ENCODE measurements at regions not wholly inside any gene's neighbourhood (a gene's known extent, or its start where the extent isn't known, plus 50 kb on each side); places are given as distances from the start of the nearest gene placed in this dataset.

DNA sequence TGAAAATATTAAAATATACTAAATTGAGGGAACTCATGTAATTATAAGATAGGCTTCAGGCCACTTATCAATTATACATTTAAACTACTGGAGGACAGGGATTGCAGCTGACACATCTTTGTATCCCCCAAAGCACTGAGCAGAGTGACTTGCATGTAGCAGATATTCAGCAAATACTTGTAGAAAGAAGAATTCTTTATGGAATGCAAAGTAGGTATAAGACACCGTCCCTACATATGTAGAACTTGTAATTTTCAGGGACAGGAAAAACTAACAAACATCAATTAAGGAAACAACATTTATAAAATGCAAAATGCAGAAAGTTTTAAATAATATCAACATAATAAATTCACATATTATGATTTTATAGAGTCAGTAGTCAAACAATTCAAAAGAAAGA lies 719.2 kb downstream of the OLFM4 start:
- no peak for DNase-seq

DNA sequence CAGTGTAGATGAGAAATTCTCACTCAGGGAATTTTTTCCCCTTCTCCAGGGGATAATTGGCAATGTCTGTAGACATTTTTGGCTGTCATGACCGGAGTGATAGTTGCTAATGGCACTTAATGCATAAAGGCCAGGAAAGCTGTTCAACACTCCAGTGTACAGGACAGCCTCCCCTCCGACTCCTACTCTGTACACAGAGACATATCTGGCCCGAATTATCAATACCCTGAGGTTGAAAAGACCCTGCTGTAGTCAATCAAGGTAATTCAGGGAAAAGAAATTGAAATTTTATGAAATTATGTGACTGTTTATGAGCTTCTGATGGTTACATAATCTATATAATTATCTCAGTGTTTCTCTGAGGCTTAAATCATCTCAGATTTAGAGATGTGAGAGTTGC lies 720.7 kb downstream of the OLFM4 start:
- no peak for DNase-seq

DNA sequence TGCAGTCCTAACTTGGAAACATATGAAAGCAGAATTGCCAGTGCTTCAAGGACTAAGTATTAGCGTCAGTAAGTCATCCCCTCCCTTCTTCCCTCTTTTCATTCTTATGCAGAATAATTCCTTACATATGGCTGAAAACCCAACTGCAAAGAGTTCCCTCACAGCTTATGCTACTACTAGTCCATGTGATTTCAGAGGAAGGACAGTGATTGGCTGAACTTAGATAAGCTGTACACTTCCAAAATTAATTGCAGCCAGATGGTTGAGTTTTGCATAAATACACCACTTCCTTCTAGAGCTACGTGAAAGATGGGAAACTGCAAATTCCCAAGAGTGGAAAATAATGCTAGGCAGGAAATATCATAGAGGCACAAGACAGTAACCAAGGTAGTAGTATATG lies 730.4 kb downstream of the OLFM4 start:
- DNase-seq = no peak

DNA sequence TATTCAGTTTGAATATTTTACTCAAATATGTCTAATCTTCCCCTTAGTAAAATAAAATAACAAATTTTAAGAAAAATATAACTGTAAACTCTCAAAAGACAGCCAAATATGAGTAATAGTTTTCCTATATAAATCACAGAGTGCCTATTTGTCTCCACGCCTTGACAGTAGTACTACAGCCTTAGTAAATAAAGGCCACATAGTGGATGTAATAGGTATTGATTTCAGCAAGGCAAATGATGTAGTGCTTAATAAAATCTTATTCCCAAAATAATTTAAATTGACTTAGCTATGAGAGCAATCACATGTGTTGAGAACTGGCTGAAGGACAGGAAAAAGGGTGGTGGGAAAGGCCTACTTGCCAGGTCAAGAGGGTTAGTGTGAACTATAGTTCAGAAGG lies 747.2 kb downstream of the OLFM4 start:
- DNase-seq = no peak

DNA sequence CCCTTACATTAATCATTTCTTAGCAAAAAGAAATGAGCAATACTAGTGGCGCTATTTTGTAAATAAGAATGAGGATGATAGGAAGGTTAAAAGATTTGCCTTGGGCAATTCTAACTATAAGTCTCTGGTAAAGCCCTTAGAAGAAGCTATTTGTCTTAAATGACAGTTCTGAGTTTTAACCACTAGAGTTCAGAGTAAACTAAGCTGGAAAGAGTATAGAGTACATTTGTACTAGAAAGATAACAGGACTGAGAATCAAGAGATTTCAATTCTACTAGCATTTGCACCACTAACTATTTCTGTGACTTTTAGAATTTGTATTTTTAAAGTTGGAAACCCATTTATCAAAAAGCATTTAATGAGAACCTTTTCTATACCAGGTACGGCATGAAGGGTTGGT lies 750.3 kb downstream of the OLFM4 start:
- no peak for DNase-seq

DNA sequence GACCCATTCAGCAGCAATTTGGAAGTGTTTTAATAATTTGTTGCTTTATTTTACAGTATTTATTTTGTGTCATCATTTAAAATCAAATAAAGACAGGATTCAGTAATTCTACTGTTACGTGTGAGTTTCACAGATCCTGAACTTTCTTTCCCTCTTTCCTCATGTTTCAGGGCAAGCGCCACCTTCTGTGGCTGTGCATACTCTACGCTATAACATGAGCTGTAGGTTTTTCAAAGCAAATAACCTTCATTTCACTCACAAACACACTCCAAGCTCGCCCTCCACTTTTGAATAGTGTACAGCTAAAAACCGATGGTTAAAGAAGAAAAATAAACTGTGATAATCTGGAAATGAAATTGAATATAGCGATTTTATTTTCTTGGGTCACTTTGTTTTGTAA lies 753.3 kb downstream of the OLFM4 start:
- no peak for DNase-seq

DNA sequence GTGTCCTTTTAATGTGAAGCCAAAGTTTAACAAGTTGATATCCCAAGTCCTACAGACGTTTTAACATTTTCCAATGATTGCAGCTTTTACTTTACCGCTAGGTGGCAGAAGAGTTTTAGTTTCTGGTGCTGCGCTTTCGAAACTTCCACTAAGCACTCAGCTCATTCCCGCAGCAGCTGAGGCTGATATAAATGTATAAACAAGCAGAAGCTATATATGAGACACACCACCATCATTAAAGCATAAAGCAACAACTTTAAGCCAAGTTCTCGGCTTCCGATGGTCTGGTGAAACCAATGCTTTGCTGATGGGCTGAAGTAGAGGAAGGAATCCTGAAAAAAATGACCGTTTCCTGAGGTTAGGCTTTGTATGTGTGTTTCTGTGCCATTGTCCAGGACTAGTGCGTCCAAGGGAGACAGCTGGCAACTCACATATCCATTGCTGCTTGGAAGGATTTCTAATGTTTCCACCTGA lies 753.9 kb downstream of the OLFM4 start:
- peak in 1 of 2 donors; percentile 3 for DNase-seq

DNA sequence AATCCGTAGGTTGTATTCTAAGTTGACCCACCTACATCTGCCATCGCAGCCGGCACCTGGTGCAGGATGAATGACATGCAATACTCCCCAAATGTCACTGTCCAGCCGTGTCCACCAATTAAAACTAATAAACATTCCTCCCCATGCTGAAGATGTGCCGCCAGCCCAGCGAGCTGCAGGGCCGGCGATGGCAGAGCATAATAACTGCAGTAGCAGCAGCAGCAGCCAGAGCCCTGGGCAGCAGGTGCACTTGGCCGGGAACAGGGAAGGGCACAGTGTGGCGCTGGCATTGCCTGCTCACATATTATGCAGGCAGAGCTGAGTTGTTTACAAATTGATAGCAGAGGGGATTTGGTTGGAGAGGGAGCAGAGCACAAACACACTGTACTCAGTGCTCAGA lies 754.9 kb downstream of the OLFM4 start:
- no peak for DNase-seq

DNA sequence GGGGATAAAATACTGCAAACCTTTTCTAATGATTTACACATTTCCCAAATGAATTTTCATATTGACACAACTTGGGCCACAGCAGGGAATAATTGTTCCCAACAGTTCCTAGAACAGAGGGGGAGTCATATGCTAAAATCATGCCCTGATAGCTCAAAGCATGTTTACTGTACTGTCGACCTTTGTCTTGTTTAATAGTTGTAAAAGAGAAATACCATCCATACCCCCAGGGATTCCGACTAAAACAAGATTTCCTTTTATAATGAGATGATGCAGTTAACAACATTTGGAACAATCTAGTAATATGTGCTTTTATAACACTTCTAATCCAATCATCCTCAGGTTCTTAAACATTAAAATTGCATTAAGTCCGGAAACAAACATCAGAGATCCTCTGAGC lies 759.7 kb downstream of the OLFM4 start:
- DNase-seq = no peak

DNA sequence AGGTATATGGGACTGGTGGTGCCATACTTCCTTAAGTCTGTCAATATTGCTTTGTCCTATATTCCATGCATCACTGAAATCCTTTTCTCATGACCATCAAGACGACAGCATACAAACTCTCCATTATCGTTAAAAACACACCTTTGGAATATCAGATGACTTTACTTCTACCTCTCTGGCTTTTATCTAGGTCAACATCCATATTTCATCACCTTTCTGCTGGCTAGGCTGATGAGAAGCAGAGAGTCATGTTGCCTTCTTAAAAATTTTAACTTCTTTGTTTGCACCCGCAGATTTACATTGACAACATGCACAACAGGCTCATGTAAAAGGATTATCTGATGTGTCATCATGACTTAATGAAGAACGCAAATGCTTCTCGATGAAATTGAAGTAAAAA lies 771.4 kb downstream of the OLFM4 start:
- no peak for DNase-seq

DNA sequence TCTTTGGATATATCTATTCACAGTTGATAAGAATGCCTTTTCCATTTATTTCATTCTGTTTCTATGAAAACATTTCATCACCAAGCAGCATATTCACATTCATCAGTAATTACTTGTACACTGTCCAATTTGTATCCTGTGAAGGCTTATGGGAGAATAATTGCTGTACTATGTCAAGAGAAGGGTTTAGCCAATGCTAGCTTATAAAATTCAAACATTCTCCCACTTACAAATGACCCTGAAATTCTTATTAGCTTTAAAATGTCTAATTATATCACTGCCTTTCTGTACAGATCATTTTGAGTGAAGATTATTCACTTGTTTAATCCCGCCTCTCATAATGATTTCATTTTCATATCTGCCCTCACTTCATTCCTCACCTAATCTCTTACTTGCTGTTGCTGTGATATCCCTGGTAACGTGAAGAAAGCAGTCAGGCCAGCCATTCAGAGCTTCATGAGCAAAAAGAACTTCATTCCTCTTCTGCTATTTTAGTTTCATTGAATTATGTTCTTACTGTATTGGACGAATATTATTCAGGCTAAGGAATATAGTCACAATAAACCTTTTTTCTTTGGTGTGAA lies 778.7 kb downstream of the OLFM4 start:
- no peak for DNase-seq

DNA sequence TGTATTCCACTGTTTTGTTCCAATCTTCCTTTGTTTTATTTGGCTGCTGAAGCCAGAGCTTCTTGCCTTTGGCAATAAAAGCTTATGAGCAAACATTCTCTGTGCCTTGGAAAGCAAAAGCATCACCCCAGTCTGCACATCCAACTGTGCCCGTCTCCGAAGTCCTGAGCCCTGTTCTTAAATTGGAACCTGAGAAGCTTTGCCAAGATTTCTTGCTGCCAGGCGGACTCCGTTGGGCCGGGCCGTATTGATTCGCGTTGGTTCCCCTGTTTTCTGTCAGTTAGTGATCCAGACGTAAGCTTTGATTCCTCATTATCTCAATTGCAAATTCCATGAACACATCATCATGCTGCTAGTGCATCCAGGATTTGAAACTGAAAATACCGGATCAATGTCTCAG lies 793.0 kb downstream of the OLFM4 start:
- no peak for DNase-seq

DNA sequence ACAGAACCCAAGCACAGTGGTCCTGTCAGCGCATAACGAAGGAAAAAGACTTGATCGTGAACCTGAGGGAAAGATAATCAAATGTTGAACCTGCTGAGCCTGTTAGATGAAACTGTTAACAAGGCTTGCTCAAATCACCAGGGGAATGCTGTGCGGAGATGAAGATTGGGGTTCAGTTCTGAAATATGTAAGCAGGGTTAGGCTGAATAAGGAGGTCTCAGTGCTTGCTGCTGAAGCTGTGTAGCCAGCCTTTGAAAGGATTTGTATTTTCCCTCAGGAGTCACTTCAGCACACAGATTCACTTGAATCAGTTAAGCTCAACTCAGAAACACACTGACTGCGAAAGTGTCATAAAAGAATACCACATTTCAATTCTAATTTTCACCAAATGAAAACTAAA lies 793.5 kb downstream of the OLFM4 start:
- no peak for DNase-seq

DNA sequence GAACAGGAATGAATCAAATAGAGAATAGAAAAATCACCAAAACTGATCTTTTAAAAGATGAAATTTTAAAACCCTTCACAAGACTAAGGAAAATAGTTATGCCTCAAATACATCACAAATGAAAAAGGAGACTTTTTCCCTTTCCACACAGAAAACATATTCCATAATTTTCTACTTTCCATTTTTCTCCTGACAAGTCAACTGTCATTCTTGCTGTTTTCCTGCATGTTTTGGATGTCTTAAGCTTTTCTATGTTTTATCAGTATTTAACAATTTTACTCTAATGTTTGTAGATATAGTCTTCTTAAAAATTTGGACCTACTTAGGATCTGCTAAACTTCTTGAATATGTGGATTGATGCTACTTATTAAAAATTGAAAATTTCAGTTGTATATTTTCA lies 810.8 kb downstream of the OLFM4 start:
- no peak for DNase-seq

DNA sequence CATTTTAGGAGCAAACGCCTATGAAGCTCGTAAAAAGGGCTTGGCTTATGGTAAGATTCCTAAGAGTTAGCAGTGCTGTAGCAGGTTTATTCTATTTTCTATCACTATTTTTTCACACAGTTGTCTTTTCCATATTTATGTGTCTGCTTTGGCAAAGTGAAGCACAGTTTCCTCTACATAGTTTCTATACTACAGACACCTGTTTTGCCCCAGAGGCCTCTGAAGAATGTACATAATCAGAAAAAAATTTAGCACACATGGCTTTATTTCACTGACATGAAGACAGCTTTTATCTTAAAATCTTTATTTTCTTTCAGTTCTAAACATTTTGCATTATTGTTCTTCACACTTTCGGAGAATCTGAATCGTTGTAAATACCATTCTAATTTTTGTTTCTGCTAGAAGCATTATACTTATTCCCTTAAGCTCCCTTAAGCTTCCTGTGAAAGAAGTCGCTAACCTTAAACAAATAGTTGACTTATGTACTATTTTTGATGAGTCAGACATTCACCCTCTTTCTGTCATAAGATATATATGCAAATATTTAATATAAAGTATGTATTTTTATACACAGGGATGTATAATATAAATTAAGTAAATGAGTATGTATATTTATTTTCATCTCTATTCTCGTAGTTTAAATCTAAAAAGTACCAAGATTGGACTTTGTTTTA lies 816.0 kb downstream of the OLFM4 start:
- no peak for DNase-seq

DNA sequence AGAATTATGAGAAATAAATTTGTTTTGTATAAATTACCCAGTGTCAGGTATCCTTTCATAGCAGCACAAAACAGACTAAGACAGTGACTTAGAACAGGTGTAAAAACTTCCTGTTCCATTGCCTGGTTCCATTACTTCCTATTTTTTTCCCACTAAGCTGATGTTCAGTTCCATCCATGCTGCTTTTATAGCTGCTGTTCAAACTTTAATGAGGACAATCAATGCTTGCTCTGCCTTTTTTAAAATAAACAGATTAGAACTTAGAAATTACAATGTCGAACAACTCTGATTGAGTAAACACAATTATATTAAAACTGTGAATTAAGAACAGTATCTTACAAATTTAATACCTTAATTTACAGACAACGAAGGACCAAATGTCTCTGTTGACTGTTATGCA lies 818.9 kb downstream of the OLFM4 start:
- DNase-seq = no peak

DNA sequence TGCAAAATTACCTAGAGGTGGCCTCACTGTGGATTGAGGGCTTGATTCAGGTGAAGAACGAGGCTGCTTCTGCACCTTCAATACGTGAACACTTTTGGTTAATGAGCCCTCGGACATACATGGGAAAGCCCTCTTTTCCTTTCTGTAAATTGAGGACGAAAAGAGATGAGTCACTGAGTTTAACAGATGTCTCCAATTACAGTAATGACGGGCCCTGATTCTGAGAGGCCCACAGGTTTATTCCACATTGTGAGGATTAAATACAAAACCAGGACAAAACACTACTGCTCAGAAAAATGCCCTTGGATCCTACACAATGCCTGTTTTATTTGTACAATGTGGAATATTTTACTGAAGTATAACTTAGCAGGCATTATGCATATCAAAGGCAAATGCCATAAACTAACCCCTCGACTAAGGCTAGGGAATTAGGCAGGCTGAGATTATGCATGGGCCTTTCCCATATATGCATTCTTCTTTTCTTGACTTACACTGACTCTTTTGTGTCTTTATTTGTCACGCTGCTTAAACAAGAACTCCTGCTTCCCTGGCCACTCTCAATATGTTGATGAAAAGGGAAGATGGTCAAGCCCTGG lies 819.9 kb downstream of the OLFM4 start:
- DNase-seq = no peak

DNA sequence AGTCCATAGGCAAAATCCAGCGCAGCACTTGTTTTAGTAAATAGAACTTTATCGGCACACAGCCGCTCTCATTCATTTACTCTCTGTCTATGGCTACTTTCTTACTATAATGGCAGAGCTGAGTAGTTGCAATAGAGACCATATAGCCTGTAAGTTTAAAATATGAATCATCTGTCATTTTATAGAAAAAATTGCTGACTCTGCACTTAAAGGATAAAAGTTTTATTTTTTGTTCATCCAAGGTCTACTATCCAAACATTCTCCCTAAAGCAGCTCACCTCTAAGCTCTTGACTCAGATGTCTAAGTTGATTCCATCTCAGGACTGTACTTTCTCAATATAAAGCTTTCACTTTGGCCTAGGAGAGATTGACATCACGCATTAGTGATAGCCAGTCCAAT lies 825.7 kb downstream of the OLFM4 start:
- DNase-seq = no peak

DNA sequence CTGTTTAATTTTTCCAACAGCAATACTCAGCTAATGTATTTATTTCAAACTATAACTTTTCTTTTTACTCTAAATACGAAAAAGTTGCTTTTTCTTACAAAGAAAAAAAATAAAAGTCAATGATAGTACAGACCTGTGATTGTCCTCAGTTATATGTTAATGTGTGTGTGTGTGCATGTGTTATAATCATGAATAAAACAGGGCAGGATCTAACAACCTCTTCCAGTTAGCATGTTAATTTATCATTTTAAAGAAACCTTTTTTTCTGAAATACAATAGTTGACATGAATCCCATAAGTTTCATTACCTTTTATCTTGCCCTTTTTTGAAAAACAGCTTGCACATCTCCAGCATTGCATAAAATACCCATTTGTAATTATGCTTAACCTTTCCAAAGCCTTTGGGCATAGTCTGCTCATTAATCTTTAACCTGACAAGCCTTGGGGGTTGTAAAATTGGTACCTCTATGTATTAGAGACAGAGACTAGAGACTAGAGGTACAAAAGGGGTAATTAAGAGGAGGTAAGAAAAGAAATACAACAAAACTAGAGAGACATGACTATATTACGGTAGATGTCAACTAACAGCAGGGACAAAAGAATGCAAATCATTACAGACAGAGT lies 828.1 kb downstream of the OLFM4 start:
- DNase-seq = no peak

DNA sequence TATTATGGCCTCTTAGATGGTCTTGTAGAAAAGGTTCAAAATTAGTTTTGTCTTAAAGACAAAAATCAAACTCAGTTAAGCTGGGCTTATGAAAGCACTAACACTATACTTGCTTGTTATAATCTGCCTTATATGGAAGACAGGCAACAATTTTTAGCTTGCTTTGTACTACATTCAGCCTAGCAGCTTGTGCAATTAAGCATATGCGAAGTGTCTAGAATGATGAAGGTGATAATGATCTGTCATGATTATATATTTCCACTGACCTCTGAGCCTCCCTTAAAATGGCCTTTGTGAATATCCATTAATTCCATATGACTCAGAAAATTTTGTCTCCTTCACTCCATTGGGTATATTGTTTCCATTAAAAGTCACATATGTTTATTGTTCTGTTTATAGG lies 834.9 kb downstream of the OLFM4 start:
- no peak for DNase-seq

DNA sequence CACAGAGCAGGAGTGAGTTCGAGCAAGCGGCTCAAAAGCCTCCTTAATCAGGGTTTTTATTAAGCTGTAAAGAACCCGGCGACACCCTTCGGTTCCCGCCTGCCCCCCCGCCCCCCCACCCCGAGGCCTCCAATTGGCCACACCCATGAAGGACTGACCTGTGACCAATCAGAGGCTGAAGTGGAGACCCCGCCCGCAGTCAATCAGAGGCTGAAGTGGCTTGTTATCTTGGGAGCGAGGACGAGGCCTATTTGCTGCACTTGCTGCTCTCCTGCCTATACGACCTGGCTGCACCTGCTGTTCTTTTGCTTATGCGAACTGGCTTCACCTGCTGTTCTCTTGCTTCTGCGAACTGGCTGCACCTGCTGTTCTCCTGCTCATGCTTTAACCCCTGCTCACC lies 844.9 kb downstream of the OLFM4 start:
- no peak for DNase-seq

DNA sequence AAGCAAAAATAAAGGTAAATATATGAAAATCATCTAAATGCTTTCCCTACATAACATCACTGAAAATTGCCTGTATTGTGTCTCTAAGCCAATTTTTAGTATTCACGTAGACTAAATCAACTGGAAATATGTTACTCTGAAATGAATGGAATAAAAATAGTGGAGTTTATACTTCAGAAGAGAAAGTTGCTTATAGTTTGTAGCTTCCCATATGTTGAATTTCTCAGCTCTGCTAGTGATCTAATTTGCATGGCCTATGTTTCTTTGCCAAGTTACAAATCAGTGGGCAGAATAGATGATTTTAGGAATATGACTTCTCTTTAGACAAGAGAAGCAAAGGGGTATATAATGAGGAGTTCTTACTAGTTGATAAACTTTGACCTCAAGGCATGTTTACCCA lies 850.2 kb downstream of the OLFM4 start:
- DNase-seq = no peak

DNA sequence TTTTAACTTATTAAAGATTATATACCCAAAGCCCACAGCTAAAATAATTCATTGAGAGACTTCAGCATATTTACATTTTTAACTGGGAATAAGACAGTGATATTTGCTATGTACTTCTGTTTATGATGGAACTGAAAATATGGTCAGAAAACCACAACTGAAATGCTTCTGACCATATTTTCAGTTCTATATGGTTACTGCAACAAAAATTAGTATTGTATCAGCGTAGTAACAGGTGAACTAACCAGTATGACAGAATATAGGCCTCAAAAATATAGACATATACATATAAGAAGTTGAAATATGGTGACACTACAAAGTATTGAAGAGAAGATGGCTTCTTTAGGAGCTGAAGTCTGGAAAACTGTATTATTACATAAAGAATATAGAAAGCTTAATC lies 857.4 kb downstream of the OLFM4 start:
- DNase-seq = no peak

DNA sequence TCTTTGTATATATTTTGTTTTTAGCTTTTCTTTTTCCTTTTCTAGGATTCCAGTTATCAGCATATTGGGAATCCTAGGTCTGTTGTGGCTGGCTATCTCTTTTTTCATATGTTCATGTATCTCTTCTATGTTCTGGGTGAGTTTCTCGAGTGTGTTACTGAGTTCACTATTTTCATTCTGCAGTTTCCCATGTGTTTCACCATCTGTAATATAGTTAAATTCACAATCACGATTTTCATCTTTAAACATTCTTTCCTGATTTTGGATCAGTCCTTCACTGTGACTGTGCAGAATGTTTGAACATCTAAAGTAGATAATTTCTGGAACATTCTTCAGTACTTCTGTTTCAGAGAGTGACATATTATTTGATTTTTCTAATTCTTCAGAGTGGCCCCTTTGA lies 862.1 kb downstream of the OLFM4 start:
- no peak for DNase-seq
